Colonic mucosa (tissue), 4 donors: ENCODE measurements at regions not wholly inside any gene's neighbourhood (a gene's known extent, or its start where the extent isn't known, plus 50 kb on each side); places are given as distances from the start of the nearest gene placed in this dataset.

Experiments
- DNase-seq: peaks from one replicate; pipeline ENCODE4 v3.0.0-alpha.2; 2020
- H3K27ac ChIP-seq: fragments of 200-600 bp; one replicate; pipeline ENCODE4 v1.8.0; 2021
- H3K27me3 ChIP-seq: fragments of 200-600 bp; one replicate; pipeline ENCODE4 v1.8.0; 2021
- H3K36me3 ChIP-seq: fragments of 200-600 bp; one replicate; pipeline ENCODE4 v1.8.0; 2021
- H3K4me1 ChIP-seq: fragments of 200-600 bp; one replicate; pipeline ENCODE4 v1.8.0; 2021; ENCODE audit warnings: mild to moderate bottlenecking
- H3K4me3 ChIP-seq: fragments of 200-600 bp; one replicate; pipeline ENCODE4 v1.8.0; 2021
- H3K9ac ChIP-seq, 2 donors: one replicate each; pipeline ENCODE4 v1.7.0; 2013; ENCODE audit warnings: control low read depth in 2 of 2, low read depth in 2 of 2, low read length in 2 of 2
- H3K9me3 ChIP-seq: fragments of 200-600 bp; one replicate; pipeline ENCODE4 v1.8.0; 2021
- intact Hi-C: fragments of 100-400 bp; cut with DNase I; formaldehyde crosslinking; loops from one replicate; pipeline ENCODE4 v1.14.1; 2022
- TF ChIP-seq, protein P1 (sequence below): fragments of 200-600 bp; IDR thresholded peaks from one replicate; pipeline ENCODE4 v1.8.0; 2022; ENCODE audit warnings: antibody characterized with exemption, mild to moderate bottlenecking
- donor health status: healthy.
- donor health status: DM: no; HTN: no; CAD: no.
- donor health status: DM: no; HTN: no; CAD: no.

DNA sequence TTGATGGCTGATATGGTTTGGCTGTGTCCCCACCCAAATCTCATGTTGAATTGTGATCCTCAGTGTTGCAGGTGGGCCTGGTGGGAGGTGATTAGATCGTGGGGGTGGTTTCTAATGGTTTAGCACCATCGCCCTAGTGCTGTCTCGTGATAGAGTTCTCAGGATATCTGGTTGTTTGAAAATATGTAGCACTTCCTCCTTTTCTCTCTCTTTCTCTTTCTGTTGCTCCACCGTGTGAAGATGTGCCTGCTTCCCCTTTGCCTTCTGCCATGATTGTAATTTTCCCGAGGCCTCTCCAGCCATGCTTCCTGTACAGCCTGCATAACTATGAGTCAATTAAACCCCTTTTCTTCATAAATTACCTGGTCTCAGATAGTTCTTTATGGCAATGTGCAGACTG, 111.6 kb downstream of the SREK1 start:
- no peaks in the 10 kb centered on the region for H3K4me1 ChIP-seq
- intact Hi-C loops: no loop called here
- no peak overlapping the region for H3K27ac ChIP-seq
- H3K9me3 ChIP-seq: no peaks in the 10 kb centered on the region
- no peak for DNase-seq
- H3K36me3 ChIP-seq: no peaks in the 10 kb centered on the region
- H3K4me3 ChIP-seq: no peak overlapping the region
- TF ChIP-seq, protein P1, sequence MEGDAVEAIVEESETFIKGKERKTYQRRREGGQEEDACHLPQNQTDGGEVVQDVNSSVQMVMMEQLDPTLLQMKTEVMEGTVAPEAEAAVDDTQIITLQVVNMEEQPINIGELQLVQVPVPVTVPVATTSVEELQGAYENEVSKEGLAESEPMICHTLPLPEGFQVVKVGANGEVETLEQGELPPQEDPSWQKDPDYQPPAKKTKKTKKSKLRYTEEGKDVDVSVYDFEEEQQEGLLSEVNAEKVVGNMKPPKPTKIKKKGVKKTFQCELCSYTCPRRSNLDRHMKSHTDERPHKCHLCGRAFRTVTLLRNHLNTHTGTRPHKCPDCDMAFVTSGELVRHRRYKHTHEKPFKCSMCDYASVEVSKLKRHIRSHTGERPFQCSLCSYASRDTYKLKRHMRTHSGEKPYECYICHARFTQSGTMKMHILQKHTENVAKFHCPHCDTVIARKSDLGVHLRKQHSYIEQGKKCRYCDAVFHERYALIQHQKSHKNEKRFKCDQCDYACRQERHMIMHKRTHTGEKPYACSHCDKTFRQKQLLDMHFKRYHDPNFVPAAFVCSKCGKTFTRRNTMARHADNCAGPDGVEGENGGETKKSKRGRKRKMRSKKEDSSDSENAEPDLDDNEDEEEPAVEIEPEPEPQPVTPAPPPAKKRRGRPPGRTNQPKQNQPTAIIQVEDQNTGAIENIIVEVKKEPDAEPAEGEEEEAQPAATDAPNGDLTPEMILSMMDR: no peak
- H3K9ac ChIP-seq: no peak overlapping the region
- H3K27me3 ChIP-seq: no peaks in the 10 kb centered on the region

DNA sequence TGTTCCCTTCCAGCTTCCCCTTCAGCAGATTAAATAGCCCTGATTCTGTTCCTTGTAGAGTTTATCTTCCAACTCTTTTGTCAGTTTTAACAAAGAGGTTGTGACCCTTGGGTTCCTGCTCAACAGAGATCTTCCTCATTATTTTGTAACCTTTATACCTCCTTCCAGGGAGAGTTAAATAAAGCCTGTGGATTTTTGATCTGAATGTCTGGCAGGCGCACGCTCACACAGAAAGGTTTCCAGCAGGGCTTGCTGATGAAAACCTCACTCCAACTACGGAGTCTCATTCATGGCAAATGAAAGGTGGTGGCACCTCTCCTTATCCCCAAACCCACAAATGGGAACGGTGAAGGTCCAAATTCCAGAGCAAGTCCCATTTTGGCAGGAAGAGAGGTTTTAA, 129.0 kb downstream of the SREK1 start:
- no peaks in the 10 kb centered on the region for H3K4me1 ChIP-seq
- H3K9ac ChIP-seq: no peak overlapping the region
- H3K4me3 ChIP-seq: no peak overlapping the region
- TF ChIP-seq, protein P1: no peak
- no peak overlapping the region for H3K27ac ChIP-seq
- no peaks in the 10 kb centered on the region for H3K27me3 ChIP-seq
- no peaks in the 10 kb centered on the region for H3K36me3 ChIP-seq
- intact Hi-C loops: no loop called here
- DNase-seq: no peak
- no peaks in the 10 kb centered on the region for H3K9me3 ChIP-seq

DNA sequence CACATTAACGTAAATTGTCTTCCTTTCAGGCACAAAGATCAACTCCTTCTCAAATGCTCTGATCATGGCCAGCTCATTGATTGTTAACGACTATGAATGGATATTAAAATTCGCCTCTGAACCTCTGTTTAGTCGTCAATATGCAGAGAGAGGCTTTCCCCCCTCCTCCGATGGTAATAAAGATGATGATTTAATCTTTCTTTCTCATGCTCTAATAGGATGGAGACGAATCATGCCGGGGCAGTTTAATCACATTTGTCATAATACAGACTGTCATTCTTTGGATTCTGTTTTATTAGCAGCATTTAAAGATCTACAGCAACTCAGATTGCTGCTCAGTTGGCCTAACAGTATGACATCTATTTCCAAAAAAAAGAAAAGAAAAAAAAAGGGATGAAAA, 132.9 kb downstream of the SREK1 start:
- TF ChIP-seq, protein P1: no peak
- H3K4me3 ChIP-seq: no peak overlapping the region
- no peak for DNase-seq
- no peaks in the 10 kb centered on the region for H3K27me3 ChIP-seq
- no peak overlapping the region for H3K9ac ChIP-seq
- no peaks in the 10 kb centered on the region for H3K36me3 ChIP-seq
- H3K9me3 ChIP-seq: no peaks in the 10 kb centered on the region
- intact Hi-C loops: no loop called here
- H3K27ac ChIP-seq: no peak overlapping the region
- H3K4me1 ChIP-seq: no peaks in the 10 kb centered on the region

DNA sequence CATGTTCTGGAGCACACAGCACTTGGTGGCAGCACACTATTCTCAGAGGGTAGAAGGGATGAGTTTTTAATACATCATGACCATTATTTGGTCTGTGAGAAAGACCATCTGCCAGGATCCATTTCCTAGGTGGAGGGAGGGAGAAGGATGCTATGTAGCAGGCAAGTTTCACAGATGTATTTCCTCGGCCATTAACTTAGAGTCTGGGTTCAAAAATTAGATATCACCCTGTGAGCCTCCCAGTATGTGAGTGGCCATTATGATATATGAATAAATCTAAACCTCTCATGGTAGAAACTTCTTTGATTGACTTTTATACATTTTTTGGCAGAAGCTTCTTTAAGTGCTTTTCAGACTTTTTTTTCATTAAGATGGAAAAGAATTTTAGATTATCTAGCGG, 133.9 kb downstream of the SREK1 start:
- Histone ChIP-seq H3K27ac (no peak overlapping the region), H3K4me1 (no peaks in the 10 kb centered on the region), H3K4me3 (no peak overlapping the region), H3K9me3 (no peaks in the 10 kb centered on the region), H3K27me3 (no peaks in the 10 kb centered on the region), H3K9ac (no peak overlapping the region), H3K36me3 (no peaks in the 10 kb centered on the region)
- DNase-seq: no peak
- intact Hi-C loops: no loop called here
- TF ChIP-seq, protein P1: no peak

DNA sequence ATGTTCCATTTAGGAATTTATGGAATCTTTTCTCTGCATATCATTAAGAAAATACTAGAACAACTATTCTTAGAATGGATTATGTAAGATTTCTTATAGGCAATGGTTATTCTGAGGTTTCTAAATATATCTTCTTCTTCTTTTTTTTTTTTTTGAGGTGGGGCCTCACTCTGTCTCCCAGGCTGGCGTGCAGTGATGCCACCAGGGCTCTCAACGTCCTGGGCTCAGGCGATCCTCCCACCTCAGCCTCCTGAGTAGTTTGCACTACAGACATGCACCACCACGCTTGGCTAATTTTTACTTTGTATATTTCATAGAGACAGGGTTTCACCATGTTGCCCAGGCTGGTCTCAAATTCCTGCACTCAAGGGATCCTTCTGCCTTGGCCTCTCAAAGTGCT, 137.2 kb downstream of the SREK1 start:
- DNase-seq: no peak

More for the DNA sequence above, 137.2 kb downstream of the SREK1 start:
- H3K9ac ChIP-seq: no peak overlapping the region
- no peaks in the 10 kb centered on the region for H3K27me3 ChIP-seq
- no peak overlapping the region for H3K27ac ChIP-seq
- H3K4me1 ChIP-seq: no peaks in the 10 kb centered on the region
- H3K9me3 ChIP-seq: no peaks in the 10 kb centered on the region
- no peaks in the 10 kb centered on the region for H3K36me3 ChIP-seq
- TF ChIP-seq, protein P1: no peak
- H3K4me3 ChIP-seq: no peak overlapping the region
- intact Hi-C loops: no loop called here
